Mesothelial cell of epicardium (in vitro differentiated cells): ENCODE measurements at regions not wholly inside any gene's neighbourhood (a gene's known extent, or its start where the extent isn't known, plus 50 kb on each side); places are given as distances from the start of the nearest gene placed in this dataset.

ENCODE experiments used
- DNase-seq, 2 experiments: peaks; one replicate each; pipeline ENCODE4 v3.0.0; 2021; ENCODE audit warnings: low spot score in 2 of 2; ENCODE audit not compliant: unreplicated experiment in 2 of 2
- H3K27ac Mint-ChIP-seq: 2 replicates; pipeline ENCODE4 v1.8.0; 2021; ENCODE audit warnings: mixed read lengths
- H3K27me3 Mint-ChIP-seq: 2 replicates; pipeline ENCODE4 v1.8.0; 2021; ENCODE audit warnings: low read depth, mixed read lengths
- H3K36me3 Mint-ChIP-seq: 2 replicates; pipeline ENCODE4 v1.8.0; 2021; ENCODE audit warnings: mixed read lengths
- H3K4me1 Mint-ChIP-seq: 2 replicates; pipeline ENCODE4 v1.8.0; 2021; ENCODE audit warnings: mixed read lengths
- H3K4me3 Mint-ChIP-seq: 2 replicates; pipeline ENCODE4 v1.8.0; 2021; ENCODE audit warnings: mild to moderate bottlenecking, moderate library complexity, mixed read lengths
- H3K9me3 Mint-ChIP-seq: 2 replicates; pipeline ENCODE4 v1.8.0; 2021; ENCODE audit warnings: mixed read lengths
- CTCF ChIP-seq: fragments of 200-600 bp; sonication (generic); IDR thresholded peaks from one replicate; pipeline ENCODE4 v1.5.0; 2021; ENCODE audit warnings: antibody characterized with exemption; ENCODE audit not compliant: unreplicated experiment

- peaks cover 13% of the 10 kb centered on the region for H3K9me3 Mint-ChIP-seq
Measured at GRCh38 chr6:106827081-106827480, 147.4 kb downstream of the CD24 start.

GRCh38 chr6:106825156-106825555, 149.4 kb downstream of the CD24 start:
- H3K4me3 Mint-ChIP-seq, result no peak overlapping the region

More at GRCh38 chr6:106827081-106827480, 147.4 kb downstream of the CD24 start:
- Mint-ChIP-seq H3K4me1 (peaks cover 8% of the 10 kb centered on the region), H3K27me3 (no peaks in the 10 kb centered on the region), H3K36me3 (no peaks in the 10 kb centered on the region), H3K4me3 (no peak overlapping the region), H3K27ac (no peak overlapping the region)
- no peak for TF ChIP-seq CTCF
- no peak for DNase-seq

GRCh38 chr6:106823732-106824351, 150.7 kb downstream of the CD24 start:
- Mint-ChIP-seq H3K27me3 (no peaks in the 10 kb centered on the region), H3K36me3 (no peaks in the 10 kb centered on the region), H3K27ac (peak overlapping the region; percentile 87), H3K4me1 (peaks cover 26% of the 10 kb centered on the region), H3K4me3 (no peak overlapping the region), H3K9me3 (peaks cover 8% of the 10 kb centered on the region)
- DNase-seq, result no peak
- TF ChIP-seq CTCF, result no peak

More at GRCh38 chr6:106825156-106825555, 149.4 kb downstream of the CD24 start:
- Mint-ChIP-seq H3K27me3 (no peaks in the 10 kb centered on the region), H3K36me3 (no peaks in the 10 kb centered on the region), H3K27ac (no peak overlapping the region), H3K4me1 (peaks cover 20% of the 10 kb centered on the region), H3K9me3 (peaks cover 13% of the 10 kb centered on the region)
- no peak for TF ChIP-seq CTCF
- DNase-seq, result no peak

- Mint-ChIP-seq H3K36me3 (no peaks in the 10 kb centered on the region), H3K4me1 (peaks cover 26% of the 10 kb centered on the region), H3K27ac (no peak overlapping the region), H3K4me3 (no peak overlapping the region), H3K27me3 (no peaks in the 10 kb centered on the region), H3K9me3 (peaks cover 2% of the 10 kb centered on the region)
- no peak for DNase-seq
- TF ChIP-seq CTCF, result no peak
Measured at GRCh38 chr6:106823058-106823457, 151.5 kb downstream of the CD24 start.

- Mint-ChIP-seq H3K4me1 (peaks cover 26% of the 10 kb centered on the region), H3K9me3 (peaks cover 1% of the 10 kb centered on the region), H3K27ac (peak overlapping the region; percentile 37), H3K27me3 (no peaks in the 10 kb centered on the region), H3K4me3 (no peak overlapping the region), H3K36me3 (no peaks in the 10 kb centered on the region)
- no peak for TF ChIP-seq CTCF
- DNase-seq, result no peak
Measured at GRCh38 chr6:106820412-106820852, 154.1 kb downstream of the CD24 start.
